GM12873 (cell line): ENCODE measurements at regions not wholly inside any gene's neighbourhood (a gene's known extent, or its start where the extent isn't known, plus 50 kb on each side); places are given as distances from the start of the nearest gene placed in this dataset.

Experiments used
- TF ChIP-seq, protein P1 (sequence below): IDR thresholded peaks from 2 replicates; pipeline ENCODE4 v1.5.1; 2012; ENCODE audit warnings: low read depth, mild to moderate bottlenecking, moderate library complexity, low read length, control low read depth; ENCODE audit not compliant: insufficient read depth; ENCODE audit errors: missing control alignments

DNA sequence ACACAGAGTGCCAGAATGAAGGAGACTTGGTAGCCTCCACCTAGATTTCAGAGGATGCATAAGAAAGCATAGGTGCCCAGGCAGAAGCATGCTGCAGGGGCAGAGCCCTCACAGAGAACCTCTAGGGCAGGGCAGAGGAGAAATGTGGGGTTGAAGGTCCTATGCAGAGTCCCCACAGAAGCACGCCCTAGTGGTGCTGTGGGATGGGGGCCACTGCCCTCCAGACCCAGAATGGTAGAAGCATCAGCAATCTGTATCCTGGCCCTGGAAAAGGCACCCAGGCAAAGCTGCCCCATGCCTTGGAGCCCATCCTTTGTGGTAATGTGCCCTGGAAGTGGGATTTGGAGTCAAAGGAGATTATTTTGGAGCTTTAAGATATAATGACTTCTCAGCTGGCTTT, 992.9 kb upstream of the PABPC4L start:
- TF ChIP-seq, protein P1, sequence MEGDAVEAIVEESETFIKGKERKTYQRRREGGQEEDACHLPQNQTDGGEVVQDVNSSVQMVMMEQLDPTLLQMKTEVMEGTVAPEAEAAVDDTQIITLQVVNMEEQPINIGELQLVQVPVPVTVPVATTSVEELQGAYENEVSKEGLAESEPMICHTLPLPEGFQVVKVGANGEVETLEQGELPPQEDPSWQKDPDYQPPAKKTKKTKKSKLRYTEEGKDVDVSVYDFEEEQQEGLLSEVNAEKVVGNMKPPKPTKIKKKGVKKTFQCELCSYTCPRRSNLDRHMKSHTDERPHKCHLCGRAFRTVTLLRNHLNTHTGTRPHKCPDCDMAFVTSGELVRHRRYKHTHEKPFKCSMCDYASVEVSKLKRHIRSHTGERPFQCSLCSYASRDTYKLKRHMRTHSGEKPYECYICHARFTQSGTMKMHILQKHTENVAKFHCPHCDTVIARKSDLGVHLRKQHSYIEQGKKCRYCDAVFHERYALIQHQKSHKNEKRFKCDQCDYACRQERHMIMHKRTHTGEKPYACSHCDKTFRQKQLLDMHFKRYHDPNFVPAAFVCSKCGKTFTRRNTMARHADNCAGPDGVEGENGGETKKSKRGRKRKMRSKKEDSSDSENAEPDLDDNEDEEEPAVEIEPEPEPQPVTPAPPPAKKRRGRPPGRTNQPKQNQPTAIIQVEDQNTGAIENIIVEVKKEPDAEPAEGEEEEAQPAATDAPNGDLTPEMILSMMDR: no peak

DNA sequence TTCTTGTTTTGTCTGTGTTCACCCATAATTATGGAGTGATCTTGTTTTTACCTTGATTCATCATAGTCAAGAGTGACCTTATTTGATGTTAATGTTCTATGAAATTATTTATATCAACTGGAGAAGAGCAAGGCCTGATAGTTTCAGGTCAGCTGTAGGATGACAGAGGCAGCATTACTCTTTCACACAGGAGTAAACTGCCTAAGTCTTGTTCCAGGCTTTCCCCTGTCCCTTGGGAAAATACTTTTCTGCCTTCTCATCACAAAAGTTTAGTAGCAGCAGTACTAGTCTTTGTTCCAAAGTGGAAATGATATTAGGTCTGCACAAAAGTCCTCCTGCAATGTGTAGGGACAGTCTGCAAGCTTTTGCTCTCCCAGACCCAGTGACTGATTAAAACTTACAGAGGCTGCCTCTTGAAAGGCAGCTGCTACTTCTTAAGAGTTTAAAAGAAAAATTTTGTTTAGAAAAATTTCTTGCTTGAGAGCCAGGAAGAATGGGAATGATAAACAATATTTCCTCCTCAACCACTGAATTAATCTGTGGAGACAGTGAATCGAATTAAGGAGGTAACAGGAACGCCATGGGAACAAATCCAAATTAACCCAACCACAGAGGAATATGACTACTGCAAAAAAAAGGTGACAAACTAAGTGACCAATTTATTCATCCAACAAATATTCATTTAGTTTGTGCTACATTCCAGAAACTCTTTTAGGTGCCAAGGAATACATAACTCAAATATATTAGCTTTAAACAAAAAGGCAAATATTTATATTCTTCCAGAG, 991.4 kb upstream of the PABPC4L start:
- TF ChIP-seq, protein P1: no peak

DNA sequence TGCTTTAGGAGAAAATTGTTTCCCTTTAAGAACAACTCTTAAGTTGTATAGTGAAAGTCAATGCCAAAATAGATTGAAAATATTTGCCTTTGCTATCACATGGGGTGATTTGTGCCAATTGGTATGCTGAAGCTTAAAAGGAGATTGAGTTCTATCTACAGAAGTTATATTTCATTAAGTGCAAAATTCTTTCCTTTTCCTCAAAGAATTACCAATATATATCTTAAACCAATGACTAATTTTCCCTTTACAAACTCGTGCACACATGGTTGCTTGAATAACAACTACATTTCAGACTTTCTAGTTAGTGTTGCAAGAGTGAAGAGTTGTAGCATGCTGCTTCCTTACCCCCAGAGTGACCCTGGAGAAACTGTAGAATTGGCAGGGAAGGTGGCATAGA, 990.0 kb upstream of the PABPC4L start:
- TF ChIP-seq, protein P1: no peak

DNA sequence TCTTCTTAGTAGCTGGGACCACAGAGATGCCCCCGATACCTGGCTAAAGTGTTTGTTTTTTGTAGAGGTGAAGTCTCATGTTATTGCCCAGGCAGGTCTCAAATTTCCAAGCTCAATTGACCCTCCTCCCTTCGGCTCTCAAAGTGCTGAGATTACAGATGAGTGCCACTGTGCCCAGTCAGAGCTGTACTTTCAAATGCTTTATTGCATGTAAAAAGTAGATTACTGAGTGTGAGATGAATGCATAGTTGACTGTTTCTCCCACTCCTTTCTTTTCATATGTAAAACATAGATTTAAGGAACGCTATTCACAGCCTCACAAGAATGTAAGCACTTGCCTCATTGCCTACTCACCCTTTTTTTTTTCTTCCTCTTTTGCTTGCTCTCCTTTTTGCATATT, 984.4 kb upstream of the PABPC4L start:
- TF ChIP-seq, protein P1: no peak

DNA sequence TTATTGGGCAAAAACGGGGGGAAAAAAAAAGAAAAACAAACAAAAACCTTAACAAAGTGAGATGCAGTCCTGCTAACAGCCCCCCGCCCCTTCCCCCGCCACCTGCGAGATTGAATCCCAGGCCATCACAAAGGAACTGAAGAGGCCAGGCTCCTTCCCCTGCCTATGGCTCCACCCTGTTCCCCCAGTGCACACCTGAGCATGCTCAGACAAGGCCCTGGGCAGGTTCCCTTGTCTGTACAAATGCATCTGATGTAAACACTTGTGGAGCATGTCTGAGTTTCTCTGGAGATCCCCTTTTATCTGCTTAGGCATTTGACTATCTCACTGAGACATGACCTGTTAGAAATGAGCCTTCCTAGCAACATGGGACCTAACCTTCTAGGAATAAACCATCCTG, 983.7 kb upstream of the PABPC4L start:
- TF ChIP-seq, protein P1: no peak

DNA sequence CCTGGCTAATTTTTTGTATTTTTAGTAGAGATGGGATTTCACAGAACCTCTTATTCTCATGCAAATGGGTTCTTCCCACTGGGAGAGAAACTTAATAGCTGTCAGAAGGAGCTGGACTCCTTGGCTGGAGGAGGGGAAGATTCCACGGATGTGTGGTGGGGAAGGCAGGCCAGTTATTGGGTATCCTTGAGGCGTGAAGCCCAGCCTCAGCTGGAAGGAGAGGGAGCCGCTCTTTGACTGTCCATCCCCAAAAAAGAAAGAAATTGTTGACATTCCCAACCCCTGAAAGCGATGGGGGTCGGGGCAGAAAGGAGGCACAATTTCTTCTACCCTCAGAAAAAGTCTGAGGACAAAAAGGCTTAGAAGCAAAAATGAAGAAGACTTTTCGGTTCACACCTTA, 983.1 kb upstream of the PABPC4L start:
- TF ChIP-seq, protein P1: no peak

DNA sequence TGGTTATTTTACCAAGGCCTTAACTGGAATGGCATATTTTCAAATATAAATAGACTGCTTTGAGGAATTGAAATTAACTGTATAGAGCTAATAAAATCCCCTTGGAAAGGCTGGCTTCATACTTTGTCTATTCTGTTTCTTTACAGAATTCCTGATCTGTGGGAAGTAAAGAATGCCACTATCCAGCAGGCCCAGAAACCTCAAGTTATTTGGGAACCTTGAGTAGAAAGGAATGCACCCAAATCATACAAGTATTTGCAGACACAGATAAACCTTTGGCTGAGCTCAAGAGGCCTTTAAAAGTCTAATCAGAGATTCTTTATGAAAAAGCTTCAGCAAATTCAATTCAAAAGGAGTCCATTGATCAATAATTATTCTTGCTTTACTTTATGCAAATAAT, 975.7 kb upstream of the PABPC4L start:
- TF ChIP-seq, protein P1: no peak

DNA sequence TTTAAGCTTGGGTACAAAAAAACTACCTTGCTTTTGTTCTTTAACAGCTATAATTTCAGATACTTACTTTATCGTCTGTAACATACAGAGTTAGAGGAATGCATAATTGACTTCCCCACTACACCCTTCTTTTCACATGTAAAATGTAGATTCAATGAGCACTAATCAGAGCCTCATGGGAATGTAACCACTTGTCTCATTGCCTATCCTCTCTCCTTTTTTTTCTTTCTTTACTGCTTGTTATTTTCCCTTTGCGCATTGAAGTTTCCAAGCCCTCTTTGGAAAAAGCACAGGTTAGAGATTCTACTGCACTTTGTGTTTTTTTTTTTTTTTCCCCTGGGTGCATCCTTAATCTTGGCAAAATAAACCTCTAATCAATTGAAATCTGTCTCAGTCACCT, 965.1 kb upstream of the PABPC4L start:
- TF ChIP-seq, protein P1: no peak
